GM10266 (cell line): ENCODE measurements at regions not wholly inside any gene's neighbourhood (a gene's known extent, or its start where the extent isn't known, plus 50 kb on each side); places are given as distances from the start of the nearest gene placed in this dataset.
A peak's percentile ranks its signal among the peaks of the same experiment; 100 is the strongest.

ENCODE experiments used
- DNase-seq: peaks from one replicate; pipeline ENCODE4 v3.0.0; 2012; ENCODE audit errors: extremely low spot score
- TF ChIP-seq, protein P1 (sequence below): IDR thresholded peaks from 2 replicates; pipeline ENCODE4 v1.5.1; 2012; ENCODE audit warnings: mild to moderate bottlenecking, low read depth; ENCODE audit not compliant: control insufficient read depth, insufficient read depth; ENCODE audit errors: missing control alignments

- TF ChIP-seq, protein P1, sequence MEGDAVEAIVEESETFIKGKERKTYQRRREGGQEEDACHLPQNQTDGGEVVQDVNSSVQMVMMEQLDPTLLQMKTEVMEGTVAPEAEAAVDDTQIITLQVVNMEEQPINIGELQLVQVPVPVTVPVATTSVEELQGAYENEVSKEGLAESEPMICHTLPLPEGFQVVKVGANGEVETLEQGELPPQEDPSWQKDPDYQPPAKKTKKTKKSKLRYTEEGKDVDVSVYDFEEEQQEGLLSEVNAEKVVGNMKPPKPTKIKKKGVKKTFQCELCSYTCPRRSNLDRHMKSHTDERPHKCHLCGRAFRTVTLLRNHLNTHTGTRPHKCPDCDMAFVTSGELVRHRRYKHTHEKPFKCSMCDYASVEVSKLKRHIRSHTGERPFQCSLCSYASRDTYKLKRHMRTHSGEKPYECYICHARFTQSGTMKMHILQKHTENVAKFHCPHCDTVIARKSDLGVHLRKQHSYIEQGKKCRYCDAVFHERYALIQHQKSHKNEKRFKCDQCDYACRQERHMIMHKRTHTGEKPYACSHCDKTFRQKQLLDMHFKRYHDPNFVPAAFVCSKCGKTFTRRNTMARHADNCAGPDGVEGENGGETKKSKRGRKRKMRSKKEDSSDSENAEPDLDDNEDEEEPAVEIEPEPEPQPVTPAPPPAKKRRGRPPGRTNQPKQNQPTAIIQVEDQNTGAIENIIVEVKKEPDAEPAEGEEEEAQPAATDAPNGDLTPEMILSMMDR: no peak
- DNase-seq: no peak
Measured at GRCh38 chr5:40291338-40291737, 388.4 kb upstream of the PTGER4 start.

DNA sequence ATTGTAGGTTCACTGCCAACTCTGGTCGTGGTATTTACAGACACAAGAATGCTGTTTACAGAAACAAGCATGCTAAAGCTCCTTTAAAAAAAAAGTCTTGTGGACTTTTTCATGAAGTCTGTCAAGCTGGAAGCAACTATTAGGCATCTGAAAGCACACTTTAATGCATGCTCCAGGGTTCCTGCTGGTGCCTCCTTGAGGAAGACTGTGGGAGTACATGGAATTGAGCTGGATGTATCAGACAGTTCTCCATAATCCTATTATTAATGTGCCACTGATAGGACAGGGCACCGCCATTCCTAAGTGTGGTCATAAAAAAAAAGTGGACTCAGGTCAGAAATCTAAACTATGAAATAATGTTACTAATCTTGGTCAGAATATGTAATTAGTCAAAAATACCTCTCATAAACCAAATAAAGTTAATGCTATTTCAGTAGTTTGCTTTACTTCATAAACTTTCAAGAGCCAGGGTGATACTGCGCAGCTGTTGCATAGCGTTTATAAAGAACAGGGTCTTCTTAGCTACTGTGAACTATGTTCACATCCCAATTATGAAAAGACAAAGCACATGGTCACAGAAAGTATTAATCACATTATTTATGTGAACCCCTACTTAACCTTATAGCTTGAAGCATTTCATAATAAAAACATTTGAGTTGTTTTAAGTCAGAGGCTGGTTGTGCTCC is 390.8 kb upstream of the PTGER4 start:
- TF ChIP-seq, protein P1: no peak
- no peak for DNase-seq

- TF ChIP-seq, protein P1: no peak
- DNase-seq: no peak
Measured at GRCh38 chr5:40284863-40285262, 394.9 kb upstream of the PTGER4 start.

- TF ChIP-seq, protein P1: no peak
- DNase-seq: no peak
Measured at GRCh38 chr5:40278881-40279280, 400.8 kb upstream of the PTGER4 start.

DNA sequence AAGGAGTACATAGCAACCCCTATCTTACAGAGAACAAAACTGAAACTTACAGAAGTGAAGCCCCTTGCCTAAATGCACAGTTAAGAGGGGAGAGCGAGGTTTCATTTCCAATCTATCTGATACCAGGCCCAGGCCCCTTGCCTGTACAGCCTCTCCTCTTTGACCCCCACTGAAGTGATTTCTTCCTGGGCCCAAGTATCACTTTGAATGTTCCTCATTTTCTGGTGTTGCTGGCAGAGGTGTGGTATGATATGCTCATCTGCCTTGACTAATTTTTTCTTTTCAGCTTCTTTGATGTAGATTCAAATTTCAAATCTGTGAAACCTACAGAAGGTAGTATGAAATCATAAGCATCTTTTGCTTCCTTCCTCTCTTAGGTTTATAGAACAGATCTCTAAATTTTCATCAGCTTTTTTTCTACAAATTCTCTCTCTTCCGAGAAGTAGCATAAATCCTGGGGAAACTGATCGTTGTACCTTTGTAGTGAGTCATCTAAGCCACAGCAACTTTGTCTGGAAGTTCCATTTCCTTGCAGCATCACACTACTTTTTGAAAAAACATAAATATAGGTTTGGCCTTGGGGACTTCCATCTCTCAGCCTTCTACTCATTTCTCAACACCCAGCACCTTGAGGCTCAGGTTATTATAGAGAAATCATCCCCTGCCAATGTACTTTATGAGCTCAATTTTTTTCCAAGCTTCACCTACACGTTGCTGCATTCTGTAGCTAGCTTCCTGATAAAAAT is 402.4 kb upstream of the PTGER4 start:
- TF ChIP-seq, protein P1: no peak
- peak; percentile 6 for DNase-seq

- no peak for DNase-seq
Measured at GRCh38 chr5:40276426-40277102, 403.2 kb upstream of the PTGER4 start.

More at GRCh38 chr5:40276426-40277102, 403.2 kb upstream of the PTGER4 start:
- TF ChIP-seq, protein P1: no peak
